Endodermal cell (in vitro differentiated cells): ENCODE measurements at regions not wholly inside any gene's neighbourhood (a gene's known extent, or its start where the extent isn't known, plus 50 kb on each side); places are given as distances from the start of the nearest gene placed in this dataset.

Experiments
- DNase-seq: peaks from one replicate; pipeline ENCODE4 v3.0.0-alpha.2; 2017
- H3K27ac ChIP-seq: 2 replicates; pipeline ENCODE4 v1.5.1; 2013; ENCODE audit warnings: mild to moderate bottlenecking, low read depth, low read length, moderate library complexity
- H3K27me3 ChIP-seq: 2 replicates; pipeline ENCODE4 v1.6.1; 2013; ENCODE audit warnings: mild to moderate bottlenecking, low read length, moderate library complexity; ENCODE audit not compliant: insufficient read depth, control insufficient read depth, poor library complexity, severe bottlenecking
- H3K36me3 ChIP-seq: 2 replicates; pipeline ENCODE4 v1.7.0; 2013; ENCODE audit warnings: mild to moderate bottlenecking, low read length, moderate library complexity; ENCODE audit not compliant: control insufficient read depth, insufficient read depth
- H3K4me1 ChIP-seq: one replicate; pipeline ENCODE4 v1.7.0; 2013; ENCODE audit warnings: low read length; ENCODE audit not compliant: control insufficient read depth, insufficient read depth
- H3K4me3 ChIP-seq: 2 replicates; pipeline ENCODE4 v1.5.1; 2013; ENCODE audit warnings: mild to moderate bottlenecking, low read length, moderate library complexity
- H3K9ac ChIP-seq: 2 replicates; pipeline ENCODE4 v1.6.1; 2013; ENCODE audit warnings: mild to moderate bottlenecking, low read length, moderate library complexity; ENCODE audit not compliant: poor library complexity, severe bottlenecking; ENCODE audit errors: extremely low read depth
- H3K9me3 ChIP-seq: 2 replicates; pipeline ENCODE4 v1.6.1; 2013; ENCODE audit warnings: mild to moderate bottlenecking, low read length, moderate library complexity; ENCODE audit not compliant: control insufficient read depth
- H3K27ac Mint-ChIP-seq: 2 replicates; pipeline ENCODE4 v1.8.0; 2020; ENCODE audit warnings: mixed read lengths
- H3K27me3 Mint-ChIP-seq: 2 replicates; pipeline ENCODE4 v1.8.0; 2021; ENCODE audit warnings: mild to moderate bottlenecking, mixed read lengths; ENCODE audit not compliant: insufficient read depth
- H3K36me3 Mint-ChIP-seq: 2 replicates; pipeline ENCODE4 v1.8.0; 2020; ENCODE audit warnings: low read depth, mixed read lengths
- H3K4me1 Mint-ChIP-seq: 2 replicates; pipeline ENCODE4 v1.8.0; 2020; ENCODE audit warnings: mixed read lengths
- H3K4me3 Mint-ChIP-seq: 2 replicates; pipeline ENCODE4 v1.8.0; 2020; ENCODE audit warnings: mild to moderate bottlenecking, moderate library complexity, mixed read lengths
- H3K9me3 Mint-ChIP-seq: 2 replicates; pipeline ENCODE4 v1.8.0; 2020; ENCODE audit warnings: mild to moderate bottlenecking, mixed read lengths
- WGBS, 2 experiments: methylation state at CpG; one replicate each; pipeline versions ENCODE4 v1.1.5 to v1.1.7; 2013; ENCODE audit warnings: missing lambda C conversion rate in 2 of 2, mixed read lengths in 1 of 2; ENCODE audit not compliant: insufficient coverage in 1 of 2, insufficient read length in 1 of 2; 5-methylcytosine and 5-hydroxymethylcytosine counted together
- TF ChIP-seq, protein P1 (sequence below): fragments of 200-600 bp; sonication (generic); conservative IDR thresholded peaks from 2 replicates; pipeline ENCODE4 v1.5.0; 2021; ENCODE audit warnings: antibody characterized with exemption, mild to moderate bottlenecking

DNA sequence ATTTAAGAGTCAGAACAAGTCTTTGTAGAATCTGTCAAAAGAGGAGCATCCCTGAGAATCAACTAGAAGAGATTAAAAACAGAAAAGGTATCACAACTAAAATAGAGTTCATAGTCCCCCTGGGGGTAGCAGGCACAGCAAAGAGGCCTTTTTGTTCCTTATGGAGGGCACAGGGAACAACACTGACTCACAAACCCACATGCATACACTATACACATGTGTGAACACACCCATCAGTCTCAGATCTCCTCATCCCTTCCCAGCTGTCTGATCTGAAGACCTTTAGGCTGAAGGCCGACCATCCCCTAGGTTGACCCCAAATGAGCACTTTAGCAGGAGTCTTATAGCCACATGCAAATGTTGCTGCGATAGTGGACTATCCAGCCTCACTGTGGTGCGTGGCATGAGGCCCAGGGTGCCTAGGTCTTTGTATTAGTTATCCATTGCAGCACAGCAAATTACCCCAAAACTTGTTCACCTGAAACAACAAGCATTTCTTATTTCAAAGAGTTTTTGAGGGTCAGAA is 236.7 kb upstream of the EGLN3 start:
- Histone ChIP-seq H3K9me3 (no peaks in the 10 kb centered on the region), H3K27me3 (no peaks in the 10 kb centered on the region), H3K27ac (no peak overlapping the region), H3K4me3 (no peak overlapping the region), H3K9ac (no peak overlapping the region), H3K4me1 (no peaks in the 10 kb centered on the region), H3K36me3 (no peaks in the 10 kb centered on the region)
- Mint-ChIP-seq H3K4me3 (no peak overlapping the region), H3K27ac (no peak overlapping the region), H3K9me3 (no peaks in the 10 kb centered on the region), H3K27me3 (no peaks in the 10 kb centered on the region), H3K36me3 (no peaks in the 10 kb centered on the region), H3K4me1 (peaks cover 5% of the 10 kb centered on the region)
- TF ChIP-seq, protein P1, sequence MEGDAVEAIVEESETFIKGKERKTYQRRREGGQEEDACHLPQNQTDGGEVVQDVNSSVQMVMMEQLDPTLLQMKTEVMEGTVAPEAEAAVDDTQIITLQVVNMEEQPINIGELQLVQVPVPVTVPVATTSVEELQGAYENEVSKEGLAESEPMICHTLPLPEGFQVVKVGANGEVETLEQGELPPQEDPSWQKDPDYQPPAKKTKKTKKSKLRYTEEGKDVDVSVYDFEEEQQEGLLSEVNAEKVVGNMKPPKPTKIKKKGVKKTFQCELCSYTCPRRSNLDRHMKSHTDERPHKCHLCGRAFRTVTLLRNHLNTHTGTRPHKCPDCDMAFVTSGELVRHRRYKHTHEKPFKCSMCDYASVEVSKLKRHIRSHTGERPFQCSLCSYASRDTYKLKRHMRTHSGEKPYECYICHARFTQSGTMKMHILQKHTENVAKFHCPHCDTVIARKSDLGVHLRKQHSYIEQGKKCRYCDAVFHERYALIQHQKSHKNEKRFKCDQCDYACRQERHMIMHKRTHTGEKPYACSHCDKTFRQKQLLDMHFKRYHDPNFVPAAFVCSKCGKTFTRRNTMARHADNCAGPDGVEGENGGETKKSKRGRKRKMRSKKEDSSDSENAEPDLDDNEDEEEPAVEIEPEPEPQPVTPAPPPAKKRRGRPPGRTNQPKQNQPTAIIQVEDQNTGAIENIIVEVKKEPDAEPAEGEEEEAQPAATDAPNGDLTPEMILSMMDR: no peak
- 86 to 88% methylated on average over 1 to 3 of the region's 3 CpGs for WGBS, 2 experiments
- no peak for DNase-seq

DNA sequence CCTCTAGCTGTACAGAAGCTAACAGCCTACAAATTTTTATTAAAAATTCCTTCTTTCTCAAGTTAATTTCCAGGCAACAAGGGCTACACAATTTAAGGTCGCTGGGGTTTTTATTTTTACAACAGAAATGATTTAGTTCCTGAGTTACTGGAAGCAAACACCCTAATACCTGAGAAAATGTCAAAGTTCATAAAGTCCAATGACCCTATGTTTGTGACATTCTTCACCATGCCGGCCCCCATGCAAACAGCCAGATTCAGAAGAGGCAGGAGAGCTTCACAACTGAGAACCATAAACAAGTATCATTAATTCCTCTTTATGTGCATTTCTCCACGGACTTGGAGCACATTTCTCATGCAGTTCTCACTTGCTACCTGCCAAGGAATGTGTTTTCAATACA is 236.2 kb upstream of the EGLN3 start:
- Mint-ChIP-seq H3K27ac (no peak overlapping the region), H3K27me3 (no peaks in the 10 kb centered on the region), H3K4me3 (no peak overlapping the region), H3K9me3 (no peaks in the 10 kb centered on the region), H3K4me1 (peaks cover 5% of the 10 kb centered on the region), H3K36me3 (no peaks in the 10 kb centered on the region)
- Histone ChIP-seq H3K9me3 (no peaks in the 10 kb centered on the region), H3K36me3 (no peaks in the 10 kb centered on the region), H3K9ac (no peak overlapping the region), H3K27me3 (no peaks in the 10 kb centered on the region), H3K4me1 (no peaks in the 10 kb centered on the region), H3K27ac (no peak overlapping the region), H3K4me3 (no peak overlapping the region)
- no peak for DNase-seq
- 40 to 74% methylated on average over 1 to 3 of the region's 3 CpGs for WGBS, 2 experiments
- TF ChIP-seq, protein P1: no peak

DNA sequence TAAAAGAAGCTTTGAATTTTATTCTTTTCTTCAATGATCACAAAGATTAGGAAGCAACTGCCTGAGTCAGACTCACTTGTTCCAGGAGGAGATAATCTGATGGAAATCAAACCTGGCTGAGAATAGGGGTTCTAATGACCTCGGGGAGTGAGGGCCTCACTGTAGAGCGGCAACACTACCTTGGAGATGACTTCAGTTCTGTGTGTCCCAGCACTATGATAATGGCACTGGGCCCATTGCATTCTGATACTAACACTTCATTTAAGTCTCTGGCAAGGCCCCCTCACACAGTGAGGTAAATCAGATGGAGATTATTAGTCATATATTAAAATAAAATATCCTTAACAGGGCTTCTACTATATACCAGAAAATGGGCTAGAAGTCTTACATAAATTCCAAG is 233.3 kb upstream of the EGLN3 start:
- Mint-ChIP-seq H3K4me1 (peaks cover 10% of the 10 kb centered on the region), H3K27ac (no peak overlapping the region), H3K27me3 (no peaks in the 10 kb centered on the region), H3K36me3 (no peaks in the 10 kb centered on the region), H3K9me3 (no peaks in the 10 kb centered on the region), H3K4me3 (no peak overlapping the region)
- TF ChIP-seq, protein P1: no peak
- H3K27ac ChIP-seq: no peak overlapping the region
- WGBS, 2 experiments: 91% methylated on average over 2 of the region's 2 CpGs; no CpG with 5 or more reads in 1 of the 2 experiments
- H3K9me3 ChIP-seq: no peaks in the 10 kb centered on the region
- H3K27me3 ChIP-seq: no peaks in the 10 kb centered on the region
- H3K36me3 ChIP-seq: no peaks in the 10 kb centered on the region
- H3K4me1 ChIP-seq: no peaks in the 10 kb centered on the region
- no peak overlapping the region for H3K4me3 ChIP-seq
- no peak overlapping the region for H3K9ac ChIP-seq
- DNase-seq: no peak
